Osteoblast (primary cell): ENCODE measurements at regions not wholly inside any gene's neighbourhood (a gene's known extent, or its start where the extent isn't known, plus 50 kb on each side); places are given as distances from the start of the nearest gene placed in this dataset.

Experiments used
- DNase-seq: peaks from one replicate; pipeline ENCODE4 v3.0.0; 2011; ENCODE audit warnings: low spot score, mixed read lengths; ENCODE audit not compliant: insufficient read length; ENCODE audit errors: missing footprints
- H2AFZ ChIP-seq: 2 replicates; pipeline ENCODE4 v1.6.0; 2011; ENCODE audit warnings: mild to moderate bottlenecking, low read length
- H3K27ac ChIP-seq: 2 replicates; pipeline ENCODE4 v1.5.1; 2011; ENCODE audit warnings: mild to moderate bottlenecking, low read depth, low read length, moderate library complexity
- H3K27me3 ChIP-seq: 2 replicates; pipeline ENCODE4 v1.6.0; 2012; ENCODE audit warnings: mild to moderate bottlenecking, control low read depth, inconsistent platforms, low read length, moderate library complexity; ENCODE audit not compliant: insufficient read depth
- H3K36me3 ChIP-seq: 2 replicates; pipeline ENCODE4 v1.5.1; 2011; ENCODE audit warnings: mild to moderate bottlenecking, low read length, control low read depth, moderate library complexity; ENCODE audit not compliant: insufficient read depth
- H3K4me1 ChIP-seq: 2 replicates; pipeline ENCODE4 v1.5.1; 2011; ENCODE audit warnings: mild to moderate bottlenecking, low read length, control low read depth, moderate library complexity; ENCODE audit not compliant: insufficient read depth
- H3K4me2 ChIP-seq: 2 replicates; pipeline ENCODE4 v1.6.0; 2011; ENCODE audit warnings: mild to moderate bottlenecking, low read length; ENCODE audit not compliant: insufficient read depth
- H3K4me3 ChIP-seq: fragments of 200-600 bp; sonication (generic); 3 replicates; pipeline ENCODE4 v1.5.1; 2012; ENCODE audit warnings: mild to moderate bottlenecking, low read length, inconsistent platforms; ENCODE audit not compliant: insufficient read depth
- H3K79me2 ChIP-seq: 2 replicates; pipeline ENCODE4 v1.6.0; 2012; ENCODE audit warnings: mild to moderate bottlenecking, low read length, control low read depth, inconsistent platforms; ENCODE audit not compliant: insufficient read depth
- H3K9me3 ChIP-seq: 2 replicates; pipeline ENCODE4 v1.5.1; 2011; ENCODE audit warnings: low read depth, low read length, control low read depth
- H4K20me1 ChIP-seq: 2 replicates; pipeline ENCODE4 v1.6.0; 2012; ENCODE audit warnings: mild to moderate bottlenecking, low read length, control low read depth; ENCODE audit not compliant: insufficient read depth
- CTCF ChIP-seq: IDR thresholded peaks from 2 replicates; pipeline ENCODE4 v1.5.1; 2011; ENCODE audit warnings: mild to moderate bottlenecking, low read depth, low read length, moderate library complexity; ENCODE audit errors: extremely low read depth

DNA sequence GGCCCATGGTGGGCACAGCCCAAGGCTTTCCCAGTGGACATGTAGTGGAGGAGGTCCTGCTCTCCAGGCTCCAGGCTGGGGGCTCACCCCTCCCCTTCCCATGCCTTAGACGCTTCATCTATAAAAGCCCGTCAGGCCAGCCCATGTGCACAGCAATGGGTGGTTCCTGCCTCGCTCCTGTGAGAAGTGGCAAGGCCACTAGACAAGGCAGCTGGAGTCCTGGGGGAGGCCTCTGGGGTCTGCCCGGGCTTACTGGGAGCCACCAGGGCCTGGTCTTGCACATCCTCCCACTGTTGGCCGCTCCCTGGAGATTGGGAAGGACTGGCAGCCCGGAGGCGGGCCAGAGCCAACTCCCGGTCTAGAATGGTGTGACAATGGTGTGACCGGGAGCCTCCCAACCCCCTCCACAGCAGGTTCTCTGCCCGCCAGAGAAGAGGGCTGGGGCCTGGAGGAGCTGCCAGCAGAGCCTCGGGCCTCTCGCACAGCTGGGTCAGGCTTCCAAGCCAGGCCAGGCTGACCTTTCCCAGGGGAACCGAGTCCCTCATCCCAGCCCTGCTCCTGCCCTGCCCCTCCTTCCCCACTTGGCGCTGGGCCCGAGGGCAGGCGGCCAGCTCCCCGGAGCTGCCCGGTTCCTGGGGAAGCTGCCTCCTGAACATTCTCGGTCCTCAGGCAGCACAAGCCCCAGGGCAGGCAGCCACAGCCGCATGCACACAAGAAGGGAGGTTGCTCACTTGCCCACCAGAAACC lies 97.9 kb downstream of the RFLNA start:
- H3K79me2 ChIP-seq: peaks cover 10% of the 10 kb centered on the region
- peaks cover 21% of the 10 kb centered on the region for H3K36me3 ChIP-seq
- H3K4me3 ChIP-seq: no peak overlapping the region
- H3K9me3 ChIP-seq: no peaks in the 10 kb centered on the region
- peak overlapping the region; percentile 86 for H3K27ac ChIP-seq
- TF ChIP-seq CTCF: no peak
- peak; percentile 99 for DNase-seq
- H3K4me1 ChIP-seq: peaks cover 51% of the 10 kb centered on the region
- H2AFZ ChIP-seq: no peak overlapping the region
- no peaks in the 10 kb centered on the region for H3K27me3 ChIP-seq
- H3K4me2 ChIP-seq: peak overlapping the region; percentile 13
- peaks cover 22% of the 10 kb centered on the region for H4K20me1 ChIP-seq

- H4K20me1 ChIP-seq: peaks cover 21% of the 10 kb centered on the region
- no peak overlapping the region for H3K4me3 ChIP-seq
- peak; percentile 35 for TF ChIP-seq CTCF
- no peaks in the 10 kb centered on the region for H3K9me3 ChIP-seq
- no peaks in the 10 kb centered on the region for H3K27me3 ChIP-seq
- DNase-seq: peak; percentile 93
- no peak overlapping the region for H2AFZ ChIP-seq
- peaks cover 56% of the 10 kb centered on the region for H3K4me1 ChIP-seq
- H3K4me2 ChIP-seq: peak overlapping the region; percentile 6
- H3K27ac ChIP-seq: peak overlapping the region; percentile 86
- H3K79me2 ChIP-seq: peaks cover 16% of the 10 kb centered on the region
- H3K36me3 ChIP-seq: peaks cover 17% of the 10 kb centered on the region
Observed at GRCh38 chr12:124392271-124392666, 97.4 kb downstream of the RFLNA start.

- peaks cover 15% of the 10 kb centered on the region for H3K36me3 ChIP-seq
- peak; percentile 96 for DNase-seq
- no peaks in the 10 kb centered on the region for H3K9me3 ChIP-seq
- H3K4me3 ChIP-seq: no peak overlapping the region
- H3K79me2 ChIP-seq: peaks cover 21% of the 10 kb centered on the region
- H4K20me1 ChIP-seq: peaks cover 22% of the 10 kb centered on the region
- no peaks in the 10 kb centered on the region for H3K27me3 ChIP-seq
- H3K4me1 ChIP-seq: peaks cover 61% of the 10 kb centered on the region
- H3K27ac ChIP-seq: peak overlapping the region; percentile 86
- TF ChIP-seq CTCF: no peak
- peak overlapping the region; percentile 58 for H3K4me2 ChIP-seq
- no peak overlapping the region for H2AFZ ChIP-seq
Observed at GRCh38 chr12:124391340-124392261, 96.7 kb downstream of the RFLNA start.
